ENCODE measurements at regions not wholly inside any gene's neighbourhood (a gene's known extent, or its start where the extent isn't known, plus 50 kb on each side); places are given as distances from the start of the nearest gene placed in this dataset.
A peak's percentile ranks its signal among the peaks of the same experiment; 100 is the strongest.

- FAIRE-seq (no peak), ATAC-seq (no peak), DNase-seq (ENCODE audit: low spot score) (no peak)
- H4K20me1 ChIP-seq (ENCODE audit: insufficient read depth, low read length) = no peaks in the 10 kb centered on the region
- no peak overlapping the region for H3K9ac ChIP-seq (ENCODE audit: insufficient read depth, low read depth, low read length)
- H3K4me2 ChIP-seq (ENCODE audit: low read depth, low read length) = no peak overlapping the region
- H3K79me2 ChIP-seq (ENCODE audit: insufficient read depth, low read length) = no peaks in the 10 kb centered on the region
- no peak overlapping the region for H2AFZ ChIP-seq (ENCODE audit: low read length)
- ChIA-PET POLR2A (no interaction called here), CTCF (ENCODE audit: low intra/inter-chr PET ratio, low total read pairs) (no interaction called here)
- 6% methylated on average over 2 of the region's 2 CpGs for WGBS (ENCODE audit: low lambda C conversion rate)
- intact Hi-C loops (cut with micrococcal nuclease; ENCODE audit: unreplicated experiment) = no loop called here
- H3K36me3 ChIP-seq (replicated peaks in 1 of 2; ENCODE audit: control insufficient read depth in 1 of 2, insufficient read depth in 2 of 2, low read length in 2 of 2) = no peaks in the 10 kb centered on the region
- no peaks in the 10 kb centered on the region for H3K9me3 ChIP-seq (ENCODE audit: low read length)
- no peaks in the 10 kb centered on the region for H3K4me1 ChIP-seq (ENCODE audit: insufficient read depth, low read length)
- 0 out of 2 replicates have a peak, but pooled peaks have one; percentile 3 for TF ChIP-seq CEBPB (IDR thresholded peaks at IDR 0.05; ENCODE audit: borderline replicate concordance, low read depth, low read length)
- no peak for TF ChIP-seq FOXC1 (CRISPR knock-in tag; IDR thresholded peaks at IDR 0.05; ENCODE audit: borderline replicate concordance)
- TF ChIP-seq ZFAT (CRISPR knock-in tag; conservative IDR thresholded peaks at IDR 0.05) = no peak
- no peak overlapping the region for H3K4me3 ChIP-seq (replicated peaks in 1 of 3; ENCODE audit: insufficient read depth in 1 of 3, low read depth in 2 of 3, low read length in 3 of 3)
- no peak overlapping the region for H3K27ac ChIP-seq (ENCODE audit: extremely low read length, insufficient read depth, low read length)
- in situ Hi-C loops (cut with HindIII; ENCODE audit: extremely low pct_ligation_motif_present, low pct_unique_long_range_greater_than_20kb) = no loop called here
- H3K27me3 ChIP-seq (ENCODE audit: control insufficient read depth in 1 of 2, insufficient read depth in 2 of 2, low read length in 2 of 2) = no peaks in the 10 kb centered on the region; a peak in 1 of 5 replicates
- no TSS peak for BruUV-seq (replicated peaks)
Observed at GRCh38 chr4:176981551-176981950, 188.8 kb upstream of the VEGFC start.

- ATAC-seq = no peak
- H3K27ac ChIP-seq (ENCODE audit: extremely low read length, insufficient read depth, low read length) = no peak overlapping the region
- H3K36me3 ChIP-seq (replicated peaks in 1 of 2; ENCODE audit: control insufficient read depth in 1 of 2, insufficient read depth in 2 of 2, low read length in 2 of 2) = no peaks in the 10 kb centered on the region
- no peaks in the 10 kb centered on the region for H3K27me3 ChIP-seq (ENCODE audit: control insufficient read depth in 1 of 2, insufficient read depth in 2 of 2, low read length in 2 of 2)
- ChIA-PET CTCF (ENCODE audit: low intra/inter-chr PET ratio, low total read pairs) (no interaction called here), POLR2A (no interaction called here)
- H3K9me3 ChIP-seq (ENCODE audit: low read length) = no peaks in the 10 kb centered on the region
- no TSS peak for BruUV-seq (replicated peaks)
- H3K4me2 ChIP-seq (ENCODE audit: low read depth, low read length) = no peak overlapping the region
- 5% methylated on average over 1 of the region's 1 CpG for WGBS (ENCODE audit: low lambda C conversion rate)
- in situ Hi-C loops (cut with HindIII; ENCODE audit: extremely low pct_ligation_motif_present, low pct_unique_long_range_greater_than_20kb) = no loop called here
- no peaks in the 10 kb centered on the region for H3K4me1 ChIP-seq (ENCODE audit: insufficient read depth, low read length)
- H2AFZ ChIP-seq (ENCODE audit: low read length) = no peak overlapping the region
- no peak overlapping the region for H3K4me3 ChIP-seq (replicated peaks in 1 of 3; ENCODE audit: insufficient read depth in 1 of 3, low read depth in 2 of 3, low read length in 3 of 3)
- no peak for FAIRE-seq
- H4K20me1 ChIP-seq (ENCODE audit: insufficient read depth, low read length) = no peaks in the 10 kb centered on the region
- no peak for DNase-seq (ENCODE audit: low spot score)
- intact Hi-C loops (cut with micrococcal nuclease; ENCODE audit: unreplicated experiment) = no loop called here
- H3K9ac ChIP-seq (ENCODE audit: insufficient read depth, low read depth, low read length) = no peak overlapping the region
- H3K79me2 ChIP-seq (ENCODE audit: insufficient read depth, low read length) = no peaks in the 10 kb centered on the region
- no peak for TF ChIP-seq ZNF800 (CRISPR knock-in tag; IDR thresholded peaks at IDR 0.05)
- TF ChIP-seq TP53 (CRISPR knock-in tag; conservative IDR thresholded peaks at IDR 0.05) = no peak
- TF ChIP-seq ZFP1 (CRISPR knock-in tag; IDR thresholded peaks at IDR 0.05) = no peak
- TF ChIP-seq MXD3 (CRISPR knock-in tag; IDR thresholded peaks at IDR 0.05) = no peak
- no peak for TF ChIP-seq GPN1 (CRISPR knock-in tag; IDR thresholded peaks at IDR 0.05; ENCODE audit: borderline replicate concordance)
- TF ChIP-seq ZNF513 (CRISPR knock-in tag; conservative IDR thresholded peaks at IDR 0.05) = no peak
- TF ChIP-seq NPAS2 (CRISPR knock-in tag; IDR thresholded peaks at IDR 0.05; ENCODE audit: borderline replicate concordance) = no peak
- no peak for TF ChIP-seq MAFF (IDR thresholded peaks at IDR 0.05; ENCODE audit: low read depth, low read length)
- TF ChIP-seq MATR3 (CRISPR knock-in tag; IDR thresholded peaks at IDR 0.05) = no peak
- TF ChIP-seq ZNF280D (CRISPR knock-in tag; IDR thresholded peaks at IDR 0.05) = no peak
Observed at GRCh38 chr4:176988226-176988625, 195.5 kb upstream of the VEGFC start.
